OCI-LY1 (cell line): ENCODE measurements at regions not wholly inside any gene's neighbourhood (a gene's known extent, or its start where the extent isn't known, plus 50 kb on each side); places are given as distances from the start of the nearest gene placed in this dataset.
"Not testable (repeated sequence)": the region's sequence is repeated elsewhere in the genome, so short reads cannot be mapped to it uniquely, and the experiment has no call there.

Experiments used
- H2AFZ ChIP-seq: fragments of 200-600 bp; sonication (generic), shearing (Covaris generic); 2 replicates; pipeline ENCODE4 v1.6.0; 2014; ENCODE audit warnings: antibody characterized with exemption, mild to moderate bottlenecking, low read length
- H3F3A ChIP-seq: fragments of 200-600 bp; sonication (generic), shearing (Covaris generic); 2 replicates; pipeline ENCODE4 v1.6.0; 2014; ENCODE audit warnings: mild to moderate bottlenecking, antibody characterized with exemption, low read length, moderate library complexity; ENCODE audit not compliant: insufficient read depth
- H3K27ac ChIP-seq: fragments of 200-600 bp; sonication (generic); 2 replicates; pipeline ENCODE4 v1.5.1; 2014; ENCODE audit warnings: low read length, mixed run types, mild to moderate bottlenecking, low read depth; ENCODE audit not compliant: poor library complexity, severe bottlenecking
- H3K27me3 ChIP-seq: fragments of 200-600 bp; sonication (generic); 2 replicates; pipeline ENCODE4 v1.6.0; 2014; ENCODE audit warnings: antibody characterized with exemption, mild to moderate bottlenecking, low read length, moderate library complexity; ENCODE audit not compliant: insufficient read depth
- H3K36me3 ChIP-seq: fragments of 200-600 bp; sonication (generic); 2 replicates; pipeline ENCODE4 v1.6.1; 2014; ENCODE audit warnings: mild to moderate bottlenecking, antibody characterized with exemption, low read length, moderate library complexity, mixed read lengths; ENCODE audit not compliant: insufficient read depth
- H3K4me1 ChIP-seq: fragments of 200-600 bp; sonication (generic); 2 replicates; pipeline ENCODE4 v1.5.1; 2014; ENCODE audit warnings: mild to moderate bottlenecking, low read length, moderate library complexity; ENCODE audit not compliant: insufficient read depth, severe bottlenecking
- H3K4me2 ChIP-seq: fragments of 200-600 bp; sonication (generic), shearing (Covaris generic); 2 replicates; pipeline ENCODE4 v1.6.1; 2014; ENCODE audit warnings: low read length
- H3K4me3 ChIP-seq: fragments of 200-600 bp; sonication (generic); 2 replicates; pipeline ENCODE4 v1.5.1; 2014; ENCODE audit warnings: low read length, low read depth, mild to moderate bottlenecking, mixed read lengths; ENCODE audit not compliant: poor library complexity, severe bottlenecking
- H3K79me2 ChIP-seq: fragments of 200-600 bp; shearing (Covaris generic); 2 replicates; pipeline ENCODE4 v1.6.1; 2016; ENCODE audit warnings: mixed run types, low read length, mixed read lengths; ENCODE audit not compliant: insufficient read depth
- H3K9ac ChIP-seq: fragments of 200-600 bp; sonication (generic), shearing (Covaris generic); 2 replicates; pipeline ENCODE4 v1.6.1; 2014; ENCODE audit warnings: mild to moderate bottlenecking, low read length, mixed read lengths
- H3K9me2 ChIP-seq: fragments of 200-600 bp; sonication (generic), shearing (Covaris generic); 2 replicates; pipeline ENCODE4 v1.6.1; 2014; ENCODE audit warnings: low read depth, mild to moderate bottlenecking, low read length, mixed read lengths
- H3K9me3 ChIP-seq: fragments of 200-600 bp; shearing (Covaris generic); 2 replicates; pipeline ENCODE4 v1.6.1; 2014; ENCODE audit warnings: low read length, mixed read lengths
- H4K20me1 ChIP-seq: fragments of 200-600 bp; sonication (generic), shearing (Covaris generic); 2 replicates; pipeline ENCODE4 v1.6.0; 2016; ENCODE audit warnings: mild to moderate bottlenecking, low read length; ENCODE audit not compliant: insufficient read depth
- CTCF ChIP-seq: fragments of 200-600 bp; sonication (generic), shearing (Covaris generic); IDR thresholded peaks from 2 replicates; pipeline ENCODE4 v1.5.1; 2017; ENCODE audit warnings: mild to moderate bottlenecking, antibody characterized with exemption, low read length, moderate library complexity, mixed read lengths
- EZH2 ChIP-seq: fragments of 200-600 bp; sonication (generic), shearing (Covaris generic); IDR thresholded peaks from 2 replicates; pipeline ENCODE4 v1.8.0; 2017; ENCODE audit warnings: borderline replicate concordance, mixed run types, mild to moderate bottlenecking, antibody characterized with exemption, low read length, moderate library complexity, mixed read lengths

GRCh38 chr6:16041327-16041726 lies 87.6 kb upstream of the MYLIP start:
- TF ChIP-seq CTCF: no peak
- TF ChIP-seq EZH2: no peak
- Histone ChIP-seq H3K79me2 (no peaks in the 10 kb centered on the region), H3K27ac (no peak overlapping the region), H3K36me3 (no peaks in the 10 kb centered on the region; the same call in 1 of the 2 replicates), H3K9ac (no peak overlapping the region), H3K9me2 (no peaks in the 10 kb centered on the region), H2AFZ (no peak overlapping the region), H3F3A (no peaks in the 10 kb centered on the region), H3K9me3 (0 out of 2 replicates have a peak, but pooled peaks cover 4% of the 10 kb centered on the region), H3K4me2 (no peak overlapping the region), H3K4me1 (no peaks in the 10 kb centered on the region), H3K27me3 (no peaks in the 10 kb centered on the region; the same call in 1 of the 2 replicates), H4K20me1 (no peaks in the 10 kb centered on the region), H3K4me3 (no peak overlapping the region)

GRCh38 chr6:16040628-16040974 lies 88.3 kb upstream of the MYLIP start:
- TF ChIP-seq CTCF (no peak), EZH2 (no peak)
- no peaks in the 10 kb centered on the region for H4K20me1 ChIP-seq
- 0 out of 2 replicates have a peak, but pooled peaks cover 4% of the 10 kb centered on the region for H3K9me3 ChIP-seq
- H3K79me2 ChIP-seq: no peaks in the 10 kb centered on the region
- H3K4me2 ChIP-seq: no peak overlapping the region
- no peaks in the 10 kb centered on the region for H3F3A ChIP-seq
- no peaks in the 10 kb centered on the region for H3K4me1 ChIP-seq
- no peaks in the 10 kb centered on the region; the same call in 1 of the 2 replicates for H3K36me3 ChIP-seq
- H3K9ac ChIP-seq: no peak overlapping the region
- H3K27me3 ChIP-seq: no peaks in the 10 kb centered on the region; the same call in 1 of the 2 replicates
- H3K9me2 ChIP-seq: no peaks in the 10 kb centered on the region
- no peak overlapping the region for H3K27ac ChIP-seq
- no peak overlapping the region for H2AFZ ChIP-seq
- H3K4me3 ChIP-seq: no peak overlapping the region

- H3K36me3 ChIP-seq, H3K4me3 ChIP-seq, H3K9me3 ChIP-seq, H4K20me1 ChIP-seq, H3K4me2 ChIP-seq, H3K27me3 ChIP-seq, H2AFZ ChIP-seq, H3F3A ChIP-seq, H3K9me2 ChIP-seq, H3K27ac ChIP-seq, H3K79me2 ChIP-seq, H3K4me1 ChIP-seq, H3K9ac ChIP-seq: not testable (repeated sequence)
Observed at GRCh38 chr6:16039892-16040627, 88.8 kb upstream of the MYLIP start.

GRCh38 chr6:16038938-16039337 lies 89.9 kb upstream of the MYLIP start:
- Histone ChIP-seq H2AFZ (no peak overlapping the region), H3F3A (no peaks in the 10 kb centered on the region), H3K4me1 (no peaks in the 10 kb centered on the region), H3K9ac (no peak overlapping the region), H3K9me3 (0 out of 2 replicates have a peak, but pooled peaks cover 4% of the 10 kb centered on the region), H3K36me3 (no peaks in the 10 kb centered on the region; the same call in 1 of the 2 replicates), H3K27ac (no peak overlapping the region), H3K4me2 (no peak overlapping the region), H3K27me3 (no peaks in the 10 kb centered on the region; the same call in 1 of the 2 replicates), H3K9me2 (no peaks in the 10 kb centered on the region), H3K4me3 (no peak overlapping the region), H3K79me2 (no peaks in the 10 kb centered on the region), H4K20me1 (no peaks in the 10 kb centered on the region)
- TF ChIP-seq CTCF (no peak), EZH2 (no peak)
